WTC11 (cell line): ENCODE measurements at regions not wholly inside any gene's neighbourhood (a gene's known extent, or its start where the extent isn't known, plus 50 kb on each side); places are given as distances from the start of the nearest gene placed in this dataset.

Experiments
- CREM ChIP-seq: sonication (generic); formaldehyde crosslinking; IDR thresholded peaks from 2 replicates; pipeline ENCODE4 v1.8.1; 2022; ENCODE audit warnings: mild to moderate bottlenecking, missing genetic modification reagents, moderate library complexity
- ESRRA ChIP-seq: sonication (generic); formaldehyde crosslinking; IDR thresholded peaks from 2 replicates; pipeline ENCODE4 v1.8.1; 2022; ENCODE audit warnings: mild to moderate bottlenecking, missing genetic modification reagents, borderline replicate concordance
- GRHL2 ChIP-seq: fragments of 250-450 bp; sonication (Bioruptor Pico); IDR thresholded peaks from 2 replicates; pipeline ENCODE4 v1.8.0; 2022; ENCODE audit warnings: mild to moderate bottlenecking, moderate library complexity; ENCODE audit not compliant: insufficient replicate concordance, severe bottlenecking
- JAZF1 ChIP-seq: fragments of 250-450 bp; sonication (Bioruptor Pico); IDR thresholded peaks from 2 replicates; pipeline ENCODE4 v1.9.0; 2021; ENCODE audit warnings: moderate library complexity, mild to moderate bottlenecking, inconsistent platforms
- KAT7 ChIP-seq: sonication (generic); formaldehyde crosslinking; IDR thresholded peaks from 2 replicates; pipeline ENCODE4 v1.8.1; 2023; ENCODE audit warnings: missing genetic modification reagents, mild to moderate bottlenecking, borderline replicate concordance
- MXD4 ChIP-seq: fragments of 250-450 bp; sonication (Bioruptor Pico); IDR thresholded peaks from 2 replicates; pipeline ENCODE4 v1.8.0; 2021; ENCODE audit warnings: mild to moderate bottlenecking, moderate library complexity, borderline replicate concordance
- NFYB ChIP-seq: sonication (generic); formaldehyde crosslinking; conservative IDR thresholded peaks from 2 replicates; pipeline ENCODE4 v1.8.0; 2022; ENCODE audit warnings: low read depth, missing genetic modification reagents
- SMAD4 ChIP-seq: sonication (generic); formaldehyde crosslinking; IDR thresholded peaks from 2 replicates; pipeline ENCODE4 v1.8.0; 2022; ENCODE audit warnings: mild to moderate bottlenecking, missing genetic modification reagents
- SP1 ChIP-seq: sonication (generic); formaldehyde crosslinking; conservative IDR thresholded peaks from 2 replicates; pipeline ENCODE4 v1.8.1; 2022; ENCODE audit warnings: missing genetic modification reagents
- ZNF232 ChIP-seq: sonication (generic); formaldehyde crosslinking; IDR thresholded peaks from 2 replicates; pipeline ENCODE4 v1.8.0; 2022; ENCODE audit warnings: mild to moderate bottlenecking, missing genetic modification reagents
- TF ChIP-seq, protein P1 (sequence below): fragments of 200-600 bp; IDR thresholded peaks from 2 replicates; pipeline ENCODE4 v1.8.0; 2022; ENCODE audit warnings: antibody characterized with exemption
- TF ChIP-seq, protein P2 (sequence below): sonication (generic); formaldehyde crosslinking; IDR thresholded peaks from 2 replicates; pipeline ENCODE4 v1.8.1; 2023; ENCODE audit warnings: mild to moderate bottlenecking, missing genetic modification reagents, moderate library complexity

DNA sequence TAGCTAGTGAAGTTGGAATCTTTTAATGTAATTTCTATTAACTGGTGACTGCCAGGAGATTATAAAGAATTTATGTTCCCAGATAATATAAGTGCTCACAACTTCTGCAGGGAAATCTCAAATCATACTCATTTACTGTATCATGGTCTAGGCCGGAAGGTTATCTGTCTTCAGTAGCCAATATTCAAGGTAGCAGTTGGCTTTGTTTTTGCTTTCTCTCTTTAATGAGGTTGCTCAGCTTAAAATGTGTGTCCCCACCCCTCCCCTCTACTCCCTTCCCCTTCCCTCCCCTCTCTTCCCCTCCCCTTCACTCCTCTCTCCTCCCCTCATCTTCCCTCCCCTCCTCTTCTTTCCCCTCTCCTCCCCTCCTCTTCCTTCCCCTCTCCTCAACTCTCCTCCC is 117.6 kb downstream of the HPGD start:
- TF ChIP-seq, protein P1, sequence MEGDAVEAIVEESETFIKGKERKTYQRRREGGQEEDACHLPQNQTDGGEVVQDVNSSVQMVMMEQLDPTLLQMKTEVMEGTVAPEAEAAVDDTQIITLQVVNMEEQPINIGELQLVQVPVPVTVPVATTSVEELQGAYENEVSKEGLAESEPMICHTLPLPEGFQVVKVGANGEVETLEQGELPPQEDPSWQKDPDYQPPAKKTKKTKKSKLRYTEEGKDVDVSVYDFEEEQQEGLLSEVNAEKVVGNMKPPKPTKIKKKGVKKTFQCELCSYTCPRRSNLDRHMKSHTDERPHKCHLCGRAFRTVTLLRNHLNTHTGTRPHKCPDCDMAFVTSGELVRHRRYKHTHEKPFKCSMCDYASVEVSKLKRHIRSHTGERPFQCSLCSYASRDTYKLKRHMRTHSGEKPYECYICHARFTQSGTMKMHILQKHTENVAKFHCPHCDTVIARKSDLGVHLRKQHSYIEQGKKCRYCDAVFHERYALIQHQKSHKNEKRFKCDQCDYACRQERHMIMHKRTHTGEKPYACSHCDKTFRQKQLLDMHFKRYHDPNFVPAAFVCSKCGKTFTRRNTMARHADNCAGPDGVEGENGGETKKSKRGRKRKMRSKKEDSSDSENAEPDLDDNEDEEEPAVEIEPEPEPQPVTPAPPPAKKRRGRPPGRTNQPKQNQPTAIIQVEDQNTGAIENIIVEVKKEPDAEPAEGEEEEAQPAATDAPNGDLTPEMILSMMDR = no peak
- TF ChIP-seq NFYB (CRISPR knock-in tag) = no peak
- TF ChIP-seq, protein P2, sequence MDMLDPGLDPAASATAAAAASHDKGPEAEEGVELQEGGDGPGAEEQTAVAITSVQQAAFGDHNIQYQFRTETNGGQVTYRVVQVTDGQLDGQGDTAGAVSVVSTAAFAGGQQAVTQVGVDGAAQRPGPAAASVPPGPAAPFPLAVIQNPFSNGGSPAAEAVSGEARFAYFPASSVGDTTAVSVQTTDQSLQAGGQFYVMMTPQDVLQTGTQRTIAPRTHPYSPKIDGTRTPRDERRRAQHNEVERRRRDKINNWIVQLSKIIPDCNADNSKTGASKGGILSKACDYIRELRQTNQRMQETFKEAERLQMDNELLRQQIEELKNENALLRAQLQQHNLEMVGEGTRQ (CRISPR knock-in tag) = no peak
- no peak for TF ChIP-seq CREM (CRISPR knock-in tag)
- TF ChIP-seq GRHL2 (CRISPR knock-in tag) = no peak
- no peak for TF ChIP-seq KAT7 (CRISPR knock-in tag)
- no peak for TF ChIP-seq ESRRA (CRISPR knock-in tag)
- no peak for TF ChIP-seq SMAD4
- no peak for TF ChIP-seq SP1 (CRISPR knock-in tag)
- no peak for TF ChIP-seq JAZF1 (CRISPR knock-in tag)
- no peak for TF ChIP-seq MXD4
- no peak for TF ChIP-seq ZNF232 (CRISPR knock-in tag)
